Hepatocyte (in vitro differentiated cells): ENCODE measurements at regions not wholly inside any gene's neighbourhood (a gene's known extent, or its start where the extent isn't known, plus 50 kb on each side); places are given as distances from the start of the nearest gene placed in this dataset.

Experiments used
- DNase-seq: peaks from one replicate; pipeline ENCODE4 v3.0.0-alpha.2; 2016; ENCODE audit warnings: low spot score
- H2AFZ ChIP-seq: fragments of 200-600 bp; sonication (generic); 2 replicates; pipeline ENCODE4 v1.6.0; 2016; ENCODE audit warnings: antibody characterized with exemption, mild to moderate bottlenecking
- H3K27ac ChIP-seq: fragments of 200-600 bp; sonication (generic); 2 replicates; pipeline ENCODE4 v1.5.1; 2016; ENCODE audit warnings: mild to moderate bottlenecking
- H3K27me3 ChIP-seq: fragments of 200-600 bp; sonication (generic); 2 replicates; pipeline ENCODE4 v1.6.1; 2016
- H3K36me3 ChIP-seq: fragments of 200-600 bp; sonication (generic); replicated peaks from 2 replicates; pipeline ENCODE4 v1.5.1; 2016; ENCODE audit warnings: low read depth; ENCODE audit not compliant: insufficient read depth
- H3K4me1 ChIP-seq: fragments of 200-600 bp; sonication (generic); 2 replicates; pipeline ENCODE4 v1.5.1; 2016; ENCODE audit warnings: mild to moderate bottlenecking, moderate library complexity; ENCODE audit not compliant: insufficient read depth
- H3K4me2 ChIP-seq: fragments of 200-600 bp; sonication (generic); 2 replicates; pipeline ENCODE4 v1.6.0; 2016
- H3K4me3 ChIP-seq: fragments of 200-600 bp; sonication (generic); 2 replicates; pipeline ENCODE4 v1.5.1; 2016; ENCODE audit warnings: mild to moderate bottlenecking
- H3K79me2 ChIP-seq: fragments of 200-600 bp; sonication (generic); 2 replicates; pipeline ENCODE4 v1.6.0; 2017; ENCODE audit warnings: mild to moderate bottlenecking
- H3K9me2 ChIP-seq: fragments of 200-600 bp; sonication (generic); replicated peaks from 2 replicates; pipeline ENCODE4 v1.6.0; 2017; ENCODE audit warnings: mild to moderate bottlenecking; ENCODE audit not compliant: insufficient read depth
- H3K9me3 ChIP-seq: fragments of 200-600 bp; sonication (generic); 2 replicates; pipeline ENCODE4 v1.5.1; 2016; ENCODE audit warnings: low read depth, mild to moderate bottlenecking
- H4K20me1 ChIP-seq: fragments of 200-600 bp; sonication (generic); 2 replicates; pipeline ENCODE4 v1.6.0; 2016; ENCODE audit warnings: mild to moderate bottlenecking; ENCODE audit not compliant: insufficient read depth, poor library complexity, severe bottlenecking
- CTCF ChIP-seq: fragments of 200-600 bp; sonication (generic); IDR thresholded peaks from 2 replicates; pipeline ENCODE4 v1.5.1; 2016; ENCODE audit warnings: antibody characterized with exemption, mild to moderate bottlenecking; ENCODE audit not compliant: poor library complexity
- EZH2 ChIP-seq: fragments of 200-600 bp; sonication (generic); IDR thresholded peaks from 2 replicates; pipeline ENCODE4 v1.6.1; 2016; ENCODE audit warnings: antibody characterized with exemption, mild to moderate bottlenecking, borderline replicate concordance
- EZH2phosphoT487 ChIP-seq: fragments of 200-600 bp; sonication (generic); IDR thresholded peaks from one replicate; pipeline ENCODE4 v1.6.1; 2018; ENCODE audit warnings: antibody characterized with exemption, mild to moderate bottlenecking, low read depth, moderate library complexity; ENCODE audit not compliant: unreplicated experiment, severe bottlenecking
- WGBS: methylation state at CpG from one replicate; pipeline ENCODE4 v1.1.6; 2016; ENCODE audit warnings: low lambda C conversion rate; ENCODE audit errors: missing lambda C conversion rate; 5-methylcytosine and 5-hydroxymethylcytosine counted together

DNA sequence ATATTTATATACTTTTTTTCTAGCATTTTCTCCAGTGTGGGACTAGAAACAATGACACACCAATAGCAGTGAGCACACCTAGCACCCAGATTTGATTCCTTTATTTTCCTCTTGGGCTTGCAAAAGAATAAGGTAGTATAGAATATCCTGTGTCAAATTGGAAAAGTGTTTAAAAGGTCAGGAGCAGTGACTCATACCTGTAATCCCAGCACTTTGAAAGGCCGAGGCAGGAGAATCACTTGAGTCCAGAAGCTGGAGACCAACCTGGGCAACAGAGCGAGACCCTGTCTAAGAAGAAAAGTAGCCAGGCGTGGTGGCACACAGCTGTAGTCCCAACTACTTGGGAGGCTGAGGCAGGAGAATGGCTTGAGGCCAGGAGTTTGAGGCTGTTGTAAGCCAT, 53.8 kb upstream of the SGPP1 start:
- Histone ChIP-seq H3K79me2 (no peaks in the 10 kb centered on the region), H3K9me3 (no peaks in the 10 kb centered on the region), H3K36me3 (no peaks in the 10 kb centered on the region), H3K4me2 (no peak overlapping the region), H3K4me3 (no peak overlapping the region), H4K20me1 (no peaks in the 10 kb centered on the region), H3K4me1 (no peaks in the 10 kb centered on the region), H2AFZ (no peak overlapping the region), H3K27me3 (no peaks in the 10 kb centered on the region), H3K27ac (no peak overlapping the region), H3K9me2 (no peaks in the 10 kb centered on the region)
- WGBS, result 78% methylated on average over 3 of the region's 3 CpGs
- TF ChIP-seq EZH2, result no peak
- no peak for TF ChIP-seq CTCF
- no peak for TF ChIP-seq EZH2phosphoT487
- DNase-seq, result no peak

DNA sequence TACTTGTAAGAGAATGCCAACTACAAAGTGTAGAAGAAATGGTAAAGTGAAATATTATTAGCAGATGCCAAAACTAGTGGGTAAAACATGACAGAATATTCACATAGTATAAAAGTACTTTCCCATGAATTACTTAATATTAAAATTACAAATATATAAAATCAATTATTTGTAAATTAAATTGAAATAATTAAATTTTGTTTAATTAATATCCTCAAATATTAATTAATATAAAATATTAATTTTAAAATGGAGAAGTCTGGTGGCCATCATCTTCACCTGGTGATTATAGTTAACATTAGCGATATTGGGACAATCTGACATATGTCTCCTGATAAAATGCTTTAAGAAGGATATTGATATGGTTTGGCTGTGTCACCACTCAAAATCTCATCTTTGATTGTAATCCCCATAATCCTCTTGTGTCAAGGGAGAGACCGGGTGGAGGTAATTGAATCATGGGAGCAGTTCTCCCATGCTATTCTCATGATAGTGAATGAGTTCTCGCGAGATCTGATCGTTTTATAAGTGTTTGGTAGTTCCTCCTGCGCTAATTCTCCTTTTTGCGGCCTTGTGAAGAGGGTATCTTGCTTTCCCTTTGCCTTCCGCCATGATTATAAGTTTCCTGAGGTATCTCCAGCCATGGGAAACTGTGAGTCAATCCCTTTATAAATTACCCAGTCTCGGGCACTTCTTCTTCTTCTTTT, 55.0 kb upstream of the SGPP1 start:
- no peak overlapping the region for H3K4me3 ChIP-seq

GRCh38 chr14:63788011-63788933, 60.4 kb upstream of the SGPP1 start:
- no peaks in the 10 kb centered on the region for H3K36me3 ChIP-seq
- H3K4me3 ChIP-seq, result no peak overlapping the region
- no peaks in the 10 kb centered on the region for H3K79me2 ChIP-seq
- no peaks in the 10 kb centered on the region for H3K27me3 ChIP-seq
- no peaks in the 10 kb centered on the region for H3K9me3 ChIP-seq
- H3K4me1 ChIP-seq, result no peaks in the 10 kb centered on the region
- no peak overlapping the region for H2AFZ ChIP-seq
- TF ChIP-seq CTCF, result no peak
- no peak for TF ChIP-seq EZH2
- TF ChIP-seq EZH2phosphoT487, result no peak
- H3K9me2 ChIP-seq, result no peaks in the 10 kb centered on the region
- no peak for DNase-seq
- no peak overlapping the region for H3K4me2 ChIP-seq
- no peaks in the 10 kb centered on the region for H4K20me1 ChIP-seq
- H3K27ac ChIP-seq, result no peak overlapping the region
- WGBS, result 78% methylated on average over 25 of the region's 26 CpGs

More for the DNA sequence above, 55.0 kb upstream of the SGPP1 start:
- H3K79me2 ChIP-seq, result no peaks in the 10 kb centered on the region
- WGBS, result 93% methylated on average over 9 of the region's 9 CpGs
- H4K20me1 ChIP-seq, result no peaks in the 10 kb centered on the region
- H3K9me3 ChIP-seq, result no peaks in the 10 kb centered on the region
- no peak overlapping the region for H2AFZ ChIP-seq
- H3K4me2 ChIP-seq, result no peak overlapping the region
- H3K9me2 ChIP-seq, result no peaks in the 10 kb centered on the region
- H3K27ac ChIP-seq, result no peak overlapping the region
- H3K4me1 ChIP-seq, result no peaks in the 10 kb centered on the region
- H3K27me3 ChIP-seq, result no peaks in the 10 kb centered on the region
- no peak for DNase-seq
- no peaks in the 10 kb centered on the region for H3K36me3 ChIP-seq
- TF ChIP-seq EZH2 (no peak), CTCF (no peak), EZH2phosphoT487 (no peak)
